ENCODE measurements at regions not wholly inside any gene's neighbourhood (a gene's known extent, or its start where the extent isn't known, plus 50 kb on each side); places are given as distances from the start of the nearest gene placed in this dataset.

DNA sequence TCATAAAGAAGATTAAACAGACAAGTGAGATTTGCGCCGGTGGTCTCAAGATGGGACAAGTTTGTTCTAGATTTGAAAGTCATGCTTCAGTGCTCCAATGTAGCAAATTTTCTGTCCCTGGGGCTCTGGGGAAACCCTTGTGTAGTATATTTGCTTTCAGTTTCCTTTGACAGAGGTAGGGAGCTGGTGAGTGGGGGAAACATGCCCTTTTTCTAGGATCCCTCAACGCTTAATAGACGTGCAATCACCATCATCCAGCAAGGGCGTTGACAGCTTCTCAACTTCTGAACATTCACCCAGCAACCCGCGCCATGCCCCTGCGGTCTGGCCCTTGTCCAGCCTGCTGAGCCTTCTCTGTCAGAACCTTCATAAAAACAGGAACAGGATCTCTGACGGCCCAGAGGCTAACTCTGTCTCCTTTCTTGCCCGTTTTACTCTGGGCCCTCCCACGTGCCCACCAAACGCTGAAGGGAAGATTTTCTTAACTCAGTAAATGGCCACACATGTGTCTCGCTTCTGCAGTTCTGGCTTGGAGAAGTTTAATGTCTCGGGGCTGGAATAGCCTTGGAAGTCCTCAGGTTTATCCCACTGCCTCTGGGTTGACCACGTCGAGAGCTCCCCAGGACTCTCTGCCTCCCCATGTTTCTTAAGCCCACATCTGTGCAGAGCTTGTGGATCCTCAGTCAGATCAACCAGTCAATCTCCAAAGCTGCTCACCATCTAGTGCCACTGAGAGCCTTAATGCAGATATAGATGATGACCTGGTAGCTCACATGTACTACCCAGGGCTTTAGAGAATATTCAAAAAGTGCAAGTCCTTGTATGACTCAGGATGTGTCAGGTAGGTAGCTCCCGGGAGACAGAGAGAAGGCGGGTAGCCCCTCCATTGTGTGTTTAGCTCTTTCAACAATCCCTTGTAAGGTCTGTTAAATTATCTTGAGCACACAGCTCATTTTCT, 58.1 kb upstream of the CCND2 start:
- Histone ChIP-seq H3K9me3 (no peaks in the 10 kb centered on the region), H3K27me3 (no peaks in the 10 kb centered on the region), H3K36me3 (no peaks in the 10 kb centered on the region), H3K27ac (no peak overlapping the region), H3K4me3 (no peak overlapping the region), H3K4me1 (no peaks in the 10 kb centered on the region)
- TF ChIP-seq, protein P1, sequence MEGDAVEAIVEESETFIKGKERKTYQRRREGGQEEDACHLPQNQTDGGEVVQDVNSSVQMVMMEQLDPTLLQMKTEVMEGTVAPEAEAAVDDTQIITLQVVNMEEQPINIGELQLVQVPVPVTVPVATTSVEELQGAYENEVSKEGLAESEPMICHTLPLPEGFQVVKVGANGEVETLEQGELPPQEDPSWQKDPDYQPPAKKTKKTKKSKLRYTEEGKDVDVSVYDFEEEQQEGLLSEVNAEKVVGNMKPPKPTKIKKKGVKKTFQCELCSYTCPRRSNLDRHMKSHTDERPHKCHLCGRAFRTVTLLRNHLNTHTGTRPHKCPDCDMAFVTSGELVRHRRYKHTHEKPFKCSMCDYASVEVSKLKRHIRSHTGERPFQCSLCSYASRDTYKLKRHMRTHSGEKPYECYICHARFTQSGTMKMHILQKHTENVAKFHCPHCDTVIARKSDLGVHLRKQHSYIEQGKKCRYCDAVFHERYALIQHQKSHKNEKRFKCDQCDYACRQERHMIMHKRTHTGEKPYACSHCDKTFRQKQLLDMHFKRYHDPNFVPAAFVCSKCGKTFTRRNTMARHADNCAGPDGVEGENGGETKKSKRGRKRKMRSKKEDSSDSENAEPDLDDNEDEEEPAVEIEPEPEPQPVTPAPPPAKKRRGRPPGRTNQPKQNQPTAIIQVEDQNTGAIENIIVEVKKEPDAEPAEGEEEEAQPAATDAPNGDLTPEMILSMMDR (IDR thresholded peaks at IDR 0.05) = no peak
- DNase-seq (ENCODE audit: low spot score) = peak; percentile 74

DNA sequence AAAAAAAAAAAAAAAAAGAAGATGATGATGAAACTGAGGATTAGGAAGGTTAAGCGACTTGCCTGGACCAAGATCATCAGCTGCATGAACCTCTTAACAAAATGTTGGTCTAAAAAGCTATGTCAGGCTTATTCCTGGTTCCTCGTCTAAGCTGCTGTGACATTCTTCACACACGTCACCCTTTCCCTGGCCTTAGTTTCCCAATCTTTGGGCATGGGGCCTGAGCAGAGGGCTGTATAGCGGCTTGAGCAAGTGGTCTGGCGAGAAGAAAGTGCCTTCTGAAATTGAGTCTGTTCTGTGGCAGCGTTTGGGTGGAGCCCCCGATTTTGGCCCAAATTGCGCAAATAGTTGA, 58.7 kb upstream of the CCND2 start:
- no peaks in the 10 kb centered on the region for H3K36me3 ChIP-seq
- H3K9me3 ChIP-seq = no peaks in the 10 kb centered on the region
- no peaks in the 10 kb centered on the region for H3K27me3 ChIP-seq
- peak; percentile 36 for DNase-seq (ENCODE audit: low spot score)
- H3K27ac ChIP-seq = no peak overlapping the region
- H3K4me1 ChIP-seq = no peaks in the 10 kb centered on the region
- TF ChIP-seq, protein P1 (IDR thresholded peaks at IDR 0.05) = no peak
- no peak overlapping the region for H3K4me3 ChIP-seq

DNA sequence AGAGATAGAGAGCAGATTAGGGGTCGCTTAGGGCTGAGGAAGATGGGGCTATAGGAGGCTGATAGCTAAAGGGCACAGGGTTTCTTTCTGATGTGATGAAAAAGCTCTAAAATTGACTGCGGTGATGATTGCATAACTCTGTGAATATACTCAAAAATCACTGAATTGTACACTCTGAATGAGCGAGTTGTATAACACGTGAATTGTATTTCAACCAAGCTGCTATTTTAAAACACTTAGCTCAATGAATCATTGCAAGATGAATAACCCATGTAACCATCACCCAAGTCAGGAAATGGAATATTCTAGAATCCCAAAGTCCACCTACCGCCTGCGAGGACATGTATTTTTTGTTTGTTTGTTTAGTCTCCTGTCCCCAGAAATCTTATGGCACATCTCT, 60.1 kb upstream of the CCND2 start:
- no peak overlapping the region for H3K27ac ChIP-seq
- no peaks in the 10 kb centered on the region for H3K4me1 ChIP-seq
- no peak overlapping the region for H3K4me3 ChIP-seq
- no peaks in the 10 kb centered on the region for H3K9me3 ChIP-seq
- no peak for DNase-seq (ENCODE audit: low spot score)
- TF ChIP-seq, protein P1 (IDR thresholded peaks at IDR 0.05) = no peak
- no peaks in the 10 kb centered on the region for H3K36me3 ChIP-seq
- H3K27me3 ChIP-seq = no peaks in the 10 kb centered on the region

DNA sequence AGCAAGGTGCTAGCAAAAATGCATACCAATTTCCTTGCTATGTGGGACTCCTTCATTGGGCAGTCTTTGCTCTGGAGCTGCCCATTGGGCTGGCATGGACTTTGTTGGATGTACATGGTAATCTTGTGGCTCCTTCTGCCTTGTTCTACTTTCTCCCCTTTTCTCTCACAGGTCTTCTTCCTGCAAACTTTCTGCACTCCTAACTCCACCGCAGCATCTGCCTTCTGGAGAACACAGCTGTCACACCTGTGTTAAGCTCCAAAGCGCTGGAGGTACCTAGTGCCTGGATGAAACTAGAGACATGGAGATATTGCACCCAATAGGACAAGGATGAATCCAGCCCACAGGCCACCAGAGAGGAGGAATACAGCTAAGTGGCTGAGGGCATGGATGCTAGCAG, 60.7 kb upstream of the CCND2 start:
- H3K9me3 ChIP-seq = no peaks in the 10 kb centered on the region
- DNase-seq (ENCODE audit: low spot score) = no peak
- TF ChIP-seq, protein P1 (IDR thresholded peaks at IDR 0.05) = no peak
- no peak overlapping the region for H3K27ac ChIP-seq
- no peaks in the 10 kb centered on the region for H3K4me1 ChIP-seq
- no peaks in the 10 kb centered on the region for H3K36me3 ChIP-seq
- no peak overlapping the region for H3K4me3 ChIP-seq
- no peaks in the 10 kb centered on the region for H3K27me3 ChIP-seq

DNA sequence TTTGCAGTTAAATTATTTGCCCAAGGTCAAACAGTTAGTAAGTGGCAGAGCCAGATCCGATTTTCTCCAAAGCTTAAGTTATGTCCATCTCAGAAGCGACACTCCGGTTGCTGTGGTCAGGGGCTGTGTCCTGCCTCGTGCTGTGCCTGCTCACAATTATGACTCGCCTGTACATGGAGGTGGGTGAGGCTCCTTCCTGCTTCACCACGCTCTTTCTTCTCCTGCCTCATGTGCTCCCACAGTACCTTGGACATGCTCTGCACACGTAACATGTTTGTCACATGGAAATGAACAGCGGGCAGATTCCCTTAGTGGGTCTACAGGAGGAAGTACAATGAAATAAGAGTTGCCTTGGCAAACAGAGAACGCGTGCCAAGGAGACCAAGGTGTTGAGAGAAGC, 62.2 kb upstream of the CCND2 start:
- Histone ChIP-seq H3K4me3 (no peak overlapping the region), H3K36me3 (no peaks in the 10 kb centered on the region), H3K27me3 (no peaks in the 10 kb centered on the region), H3K27ac (no peak overlapping the region), H3K4me1 (no peaks in the 10 kb centered on the region), H3K9me3 (no peaks in the 10 kb centered on the region)
- TF ChIP-seq, protein P1 (IDR thresholded peaks at IDR 0.05) = no peak
- DNase-seq (ENCODE audit: low spot score) = no peak

DNA sequence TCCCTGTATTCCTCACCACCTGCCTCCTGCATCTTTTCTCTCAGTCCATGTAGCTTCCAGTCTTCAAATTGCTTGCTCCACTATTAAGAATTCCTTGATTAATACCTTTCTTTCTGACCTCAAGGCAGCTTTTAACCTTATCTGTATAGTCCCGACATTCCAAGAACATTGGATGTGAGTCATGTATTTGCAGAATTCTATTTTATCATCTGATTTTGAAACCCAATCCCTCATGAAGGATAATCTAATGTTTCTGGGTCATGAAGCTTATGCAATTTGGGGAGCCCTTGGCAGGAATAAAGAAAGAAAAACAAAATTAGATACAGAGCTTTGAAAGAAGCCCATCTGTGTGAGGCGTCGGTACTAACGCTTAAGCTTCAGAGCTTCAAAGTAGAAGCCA, 63.4 kb upstream of the CCND2 start:
- H3K9me3 ChIP-seq = no peaks in the 10 kb centered on the region
- no peak overlapping the region for H3K27ac ChIP-seq
- no peak for DNase-seq (ENCODE audit: low spot score)
- H3K4me1 ChIP-seq = no peaks in the 10 kb centered on the region
- no peak overlapping the region for H3K4me3 ChIP-seq
- H3K36me3 ChIP-seq = no peaks in the 10 kb centered on the region
- no peaks in the 10 kb centered on the region for H3K27me3 ChIP-seq
- TF ChIP-seq, protein P1 (IDR thresholded peaks at IDR 0.05) = no peak
